GM21723 (cell line): ENCODE measurements at regions not wholly inside any gene's neighbourhood (a gene's known extent, or its start where the extent isn't known, plus 50 kb on each side); places are given as distances from the start of the nearest gene placed in this dataset.
"Not testable (repeated sequence)": the region's sequence is repeated elsewhere in the genome, so short reads cannot be mapped to it uniquely, and the experiment has no call there.

ENCODE experiments used
- ATAC-seq: cut with Tn5 transposase; IDR thresholded peaks from one replicate; pipeline ENCODE4 v1.9.1; 2021; ENCODE audit warnings: mild to moderate bottlenecking, moderate library complexity; ENCODE audit not compliant: unreplicated experiment

DNA sequence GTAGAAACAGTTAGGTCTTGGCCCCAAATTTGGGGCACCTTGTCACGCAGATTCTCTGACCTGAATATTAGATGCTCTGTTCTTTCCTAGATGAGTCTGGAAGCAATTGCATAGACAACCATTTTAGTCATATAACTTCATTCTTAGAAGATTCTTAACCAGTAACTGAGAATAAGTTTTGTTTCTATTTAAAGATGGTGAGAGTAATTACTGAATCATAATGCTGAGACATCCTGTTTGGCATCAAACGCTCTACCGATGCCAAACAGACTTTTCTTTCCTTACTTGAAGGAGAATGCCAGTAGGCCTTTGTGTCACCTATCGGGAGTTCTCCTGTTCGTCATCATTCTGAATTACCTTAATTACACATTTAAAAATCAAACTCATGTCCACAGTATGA lies 131.6 kb upstream of the ID4 start:
- ATAC-seq: no peak

DNA sequence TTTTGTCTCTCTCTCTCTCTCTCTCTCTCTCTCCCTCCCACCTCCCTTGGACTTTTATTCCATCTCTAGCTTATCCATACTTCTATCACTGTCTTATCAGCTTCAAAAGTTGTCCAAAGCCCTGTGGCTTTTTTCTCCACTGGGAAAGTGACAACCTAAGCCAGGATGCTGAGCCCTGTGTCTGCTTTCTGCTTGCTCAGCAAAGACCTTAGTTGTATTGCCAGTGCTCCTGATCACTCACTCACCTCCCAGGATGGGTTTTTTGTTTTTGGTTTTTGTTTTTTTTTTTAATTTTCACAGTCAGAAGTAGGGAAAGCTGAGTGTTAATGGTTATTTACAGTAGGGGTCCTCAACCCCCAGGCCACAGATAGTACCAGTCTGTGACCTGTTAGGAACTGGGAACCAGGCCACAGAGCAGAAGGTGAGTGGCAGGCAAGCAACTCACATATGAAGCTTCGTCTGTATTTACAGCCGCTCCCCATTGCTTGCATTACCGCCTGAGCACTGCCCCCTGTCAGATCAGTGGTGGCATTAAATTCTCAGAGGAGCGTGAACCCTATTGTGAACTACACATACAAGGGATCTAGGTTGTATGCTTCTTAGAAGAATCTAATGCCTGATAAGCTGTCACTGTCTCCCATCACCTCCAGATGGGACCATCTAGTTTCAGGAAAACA lies 125.0 kb upstream of the ID4 start:
- ATAC-seq: no peak

GRCh38 chr6:19712998-19713397 lies 124.2 kb upstream of the ID4 start:
- no peak for ATAC-seq

- no peak for ATAC-seq
Measured at GRCh38 chr6:19713411-19713810, 123.8 kb upstream of the ID4 start.

DNA sequence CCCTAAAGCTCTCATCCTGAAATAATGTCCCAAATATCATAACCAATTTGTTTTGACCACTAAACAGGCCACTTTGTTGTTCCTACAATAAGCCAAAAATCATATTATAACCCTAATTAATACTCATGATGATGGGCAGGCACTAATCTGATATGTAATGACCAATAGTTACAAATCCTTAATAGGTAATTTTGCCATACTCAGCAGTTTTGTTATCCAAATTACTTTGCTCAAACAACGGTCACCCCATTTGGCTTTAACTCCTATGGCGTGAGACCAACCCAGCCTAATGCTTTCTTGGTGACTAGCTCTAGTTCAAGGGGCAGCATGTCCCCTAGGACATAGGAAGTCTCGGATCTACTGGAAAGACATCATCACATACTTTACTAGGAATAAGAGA lies 123.2 kb upstream of the ID4 start:
- no peak for ATAC-seq

DNA sequence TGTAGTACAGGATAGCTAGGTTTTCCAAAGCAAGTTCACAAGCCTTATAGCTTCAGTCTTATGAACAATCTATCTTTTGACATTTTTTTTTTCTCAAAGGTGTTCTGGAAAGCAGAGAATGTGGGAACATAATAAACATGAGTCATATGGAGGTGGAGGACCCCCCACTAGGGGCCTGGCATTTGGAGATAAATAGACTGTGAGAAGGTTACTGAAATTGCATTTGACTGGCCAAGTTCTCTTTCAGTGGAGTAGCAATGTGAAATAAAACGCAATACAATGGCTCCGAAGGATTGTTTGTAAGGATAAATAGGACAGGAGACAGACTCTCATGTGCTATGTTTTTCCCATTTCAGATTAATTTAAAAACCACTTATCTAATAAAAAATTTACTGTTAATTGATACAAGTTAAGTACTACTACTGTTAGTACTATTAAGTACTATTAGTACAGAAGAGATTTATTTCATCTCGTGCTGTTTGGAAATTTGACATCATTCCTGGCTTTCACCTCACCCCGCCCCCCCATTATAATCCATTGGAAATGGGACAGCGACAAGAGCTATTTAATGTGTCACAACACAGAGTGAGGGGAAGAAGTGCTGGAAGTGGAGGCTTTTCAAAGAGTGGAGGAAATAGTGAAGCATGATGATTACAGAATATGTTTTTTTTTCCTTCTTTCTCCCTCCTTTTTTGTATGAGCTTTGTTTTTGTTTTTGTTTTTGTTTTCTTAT lies 122.6 kb upstream of the ID4 start:
- no peak for ATAC-seq

GRCh38 chr6:19715167-19715551 lies 122.0 kb upstream of the ID4 start:
- no peak for ATAC-seq

DNA sequence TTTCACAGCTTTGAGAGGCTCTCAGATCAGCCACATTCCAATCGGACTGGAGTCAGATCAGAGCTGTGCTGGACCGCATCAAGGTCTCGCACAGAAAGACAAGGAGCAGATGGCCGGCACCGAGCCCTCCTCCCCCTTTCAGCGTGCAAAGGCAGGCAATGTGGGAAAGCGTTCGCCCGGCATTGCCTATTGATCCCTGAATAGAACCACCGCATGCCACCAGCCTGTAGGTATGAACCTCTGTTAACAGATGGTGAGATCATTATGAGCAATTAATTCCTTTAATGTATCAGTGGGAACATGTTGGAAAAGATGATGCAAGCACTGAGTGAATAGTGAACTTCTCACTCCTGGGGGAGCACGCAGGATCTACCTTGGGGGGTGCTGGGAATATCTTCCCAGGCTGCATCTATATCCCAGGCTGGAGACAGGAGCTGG lies 117.5 kb upstream of the ID4 start:
- ATAC-seq: no peak

GRCh38 chr6:19721766-19722377 lies 115.3 kb upstream of the ID4 start:
- no peak for ATAC-seq

- no peak for ATAC-seq
Measured at GRCh38 chr6:19722999-19723398, 114.2 kb upstream of the ID4 start.

DNA sequence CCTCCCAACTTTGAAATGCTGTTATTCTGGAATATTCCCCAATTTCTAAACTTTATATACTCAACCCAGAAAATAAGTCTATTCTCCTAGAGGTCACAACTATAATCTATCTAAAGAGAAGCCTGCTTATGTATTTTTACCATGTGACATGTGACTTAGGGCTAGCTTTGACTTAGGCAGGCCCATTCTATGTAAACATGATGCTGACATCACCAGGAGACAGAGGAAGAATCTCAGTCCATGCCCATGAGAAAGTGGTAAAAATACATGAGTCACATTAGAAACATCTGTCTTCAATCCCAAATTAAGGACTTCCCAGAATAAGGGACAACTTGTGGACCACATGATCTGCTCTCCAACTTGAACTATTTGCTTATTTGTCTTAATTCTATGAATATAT lies 113.6 kb upstream of the ID4 start:
- no peak for ATAC-seq

GRCh38 chr6:19725436-19725835 lies 111.7 kb upstream of the ID4 start:
- ATAC-seq: not testable (repeated sequence)

DNA sequence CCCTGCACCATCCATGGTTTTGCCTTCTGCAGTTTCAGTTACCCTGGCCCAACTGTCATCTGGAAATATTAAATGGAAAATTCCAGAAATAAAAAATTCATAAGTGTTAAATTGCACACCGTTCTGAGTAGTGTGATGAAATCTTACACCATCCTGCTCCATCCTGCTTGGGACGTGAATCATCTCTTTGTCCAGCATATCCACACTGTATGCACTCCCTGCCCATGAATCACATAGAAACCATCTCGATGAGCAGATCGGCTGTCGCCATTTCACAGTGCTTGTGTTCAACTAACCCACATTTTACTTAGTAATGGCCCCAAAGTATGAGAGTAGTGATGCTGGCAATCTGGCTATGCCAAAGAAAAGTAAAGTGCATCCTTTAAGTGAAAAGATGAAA lies 105.9 kb upstream of the ID4 start:
- ATAC-seq: no peak

DNA sequence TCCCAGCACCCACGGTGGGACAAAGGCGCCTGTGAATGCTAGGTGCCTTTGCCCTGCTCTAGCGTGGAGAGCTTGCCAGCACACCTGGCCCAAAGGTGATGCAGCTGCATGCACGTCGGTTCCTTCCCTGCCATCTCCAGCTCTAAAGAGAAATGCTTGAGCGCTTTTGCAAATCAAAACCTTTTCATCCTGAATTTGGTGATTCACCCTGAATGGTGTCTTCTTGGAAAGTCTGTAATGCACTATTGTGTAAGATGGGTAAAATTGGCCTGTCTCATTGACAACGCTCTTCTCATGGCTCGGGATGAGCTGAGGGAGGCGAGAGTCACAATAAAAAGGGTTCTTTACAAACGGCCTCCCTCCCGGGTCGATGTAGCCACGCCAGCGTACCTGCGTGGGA lies 103.1 kb upstream of the ID4 start:
- ATAC-seq: no peak

- no peak for ATAC-seq
Measured at GRCh38 chr6:19734519-19734918, 102.7 kb upstream of the ID4 start.

DNA sequence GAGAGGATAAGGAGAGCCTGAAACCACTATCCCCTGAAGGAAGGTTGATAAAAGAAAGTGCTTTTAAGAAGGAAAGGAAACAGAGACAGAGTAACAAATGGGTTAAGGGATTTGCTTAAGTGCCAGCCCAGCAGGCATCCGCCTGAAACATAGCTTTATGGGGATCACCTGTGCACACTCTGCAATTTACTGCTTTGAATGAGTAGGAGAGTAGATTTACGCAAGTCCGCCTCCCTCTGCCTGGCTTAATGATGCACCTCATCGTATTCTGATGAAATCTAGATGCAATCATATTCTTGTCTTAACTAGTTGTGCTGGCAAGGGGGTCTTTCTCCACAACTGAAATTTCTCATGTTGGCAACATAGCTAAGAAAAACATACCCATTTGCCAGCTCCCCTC lies 101.1 kb upstream of the ID4 start:
- ATAC-seq: no peak

GRCh38 chr6:19738010-19738409 lies 99.2 kb upstream of the ID4 start:
- ATAC-seq: no peak

DNA sequence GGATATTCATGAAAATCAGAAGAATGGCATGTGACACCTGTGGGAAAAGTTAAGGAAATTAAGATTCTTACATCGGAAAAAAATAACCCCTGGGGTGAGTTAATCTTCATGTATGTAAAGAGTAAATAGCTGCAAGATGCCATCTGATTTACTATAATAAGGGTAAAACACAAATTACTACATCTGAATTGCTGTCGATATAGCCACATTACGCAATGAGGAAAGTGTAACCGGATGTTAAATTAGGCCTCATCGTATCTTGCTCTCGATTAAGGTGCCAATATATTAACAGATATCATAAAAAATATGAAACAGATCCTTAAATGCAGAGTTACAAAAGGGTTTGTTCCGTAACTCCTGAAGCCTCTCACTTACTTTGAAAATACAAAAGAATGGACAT lies 87.4 kb upstream of the ID4 start:
- no peak for ATAC-seq

DNA sequence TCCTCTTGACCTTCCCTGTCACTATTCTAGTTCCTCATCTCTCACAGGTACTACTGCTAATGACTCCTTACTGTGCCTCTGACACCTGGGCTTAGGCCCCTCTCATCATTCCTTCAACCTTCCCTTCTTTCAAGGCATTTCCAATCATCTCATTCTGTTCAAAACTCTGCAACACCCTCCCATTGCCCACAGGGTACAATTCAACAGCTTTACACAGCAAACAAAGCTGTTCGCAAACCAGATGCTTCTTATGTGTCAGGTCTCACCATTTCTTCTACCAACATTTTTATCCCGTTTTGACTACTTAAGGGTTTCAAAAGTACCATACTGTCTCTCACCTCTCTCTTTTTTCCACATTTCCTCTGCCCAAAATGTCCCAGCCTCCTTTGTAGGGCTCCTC lies 84.4 kb upstream of the ID4 start:
- ATAC-seq: no peak

GRCh38 chr6:19753826-19754225 lies 83.3 kb upstream of the ID4 start:
- ATAC-seq: no peak

DNA sequence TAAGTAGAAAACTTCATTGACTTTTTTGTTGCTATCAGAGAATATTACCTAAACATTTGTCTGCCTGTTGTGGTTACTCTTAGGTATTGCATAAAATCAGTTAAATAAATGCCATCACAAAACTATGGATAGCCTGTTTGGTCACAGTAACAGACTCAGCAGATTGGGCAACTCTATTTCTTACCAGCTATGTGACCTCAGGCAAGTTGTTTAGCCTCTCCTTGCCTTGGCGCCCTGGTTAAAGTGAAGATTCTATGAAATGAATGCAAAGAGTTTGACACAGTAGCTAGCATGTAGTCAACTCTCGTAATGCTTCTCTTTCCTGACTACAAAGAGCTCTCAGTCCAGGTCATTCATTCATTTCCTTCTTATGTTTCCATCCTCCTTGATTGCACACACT lies 82.5 kb upstream of the ID4 start:
- ATAC-seq: no peak

- no peak for ATAC-seq
Measured at GRCh38 chr6:19755181-19755580, 82.0 kb upstream of the ID4 start.
